Gastrocnemius medialis (tissue), 4 donors: ENCODE measurements at regions not wholly inside any gene's neighbourhood (a gene's known extent, or its start where the extent isn't known, plus 50 kb on each side); places are given as distances from the start of the nearest gene placed in this dataset.

Experiments
- ATAC-seq, 2 donors: fragments of 150-250 bp; one replicate each; pipeline ENCODE4 v1.9.1; 2016
- DNase-seq, 2 donors: peaks; one replicate each; pipeline ENCODE4 v3.0.0-alpha.2; 2019
- H3K27ac ChIP-seq, 4 donors: fragments of 200-600 bp; sonication (generic); 1 replicate in 1 of 4; 2 replicates in 3 of 4; pipeline ENCODE4 v1.5.1; 2016 to 2018; ENCODE audit warnings: mild to moderate bottlenecking in 2 of 4, moderate library complexity in 1 of 4
- H3K27me3 ChIP-seq, 3 donors: fragments of 200-600 bp; sonication (generic) in 2 of 3; 1 replicate in 1 of 3; 2 replicates in 2 of 3; pipeline versions ENCODE4 v1.5.1 to v1.6.0; 2016 to 2019; ENCODE audit warnings: mild to moderate bottlenecking in 1 of 3, moderate library complexity in 1 of 3
- H3K36me3 ChIP-seq, 2 donors: fragments of 200-600 bp; sonication (generic) in 1 of 2; one replicate each; pipeline ENCODE4 v1.5.1; 2017 to 2018
- H3K4me1 ChIP-seq, 2 donors: fragments of 200-600 bp; sonication (generic) in 1 of 2; one replicate each; pipeline ENCODE4 v1.5.1; 2016 to 2017; ENCODE audit warnings: mild to moderate bottlenecking in 2 of 2
- H3K4me3 ChIP-seq, 4 donors: fragments of 200-600 bp; sonication (generic) in 3 of 4; 1 replicate in 1 of 4; 2 replicates in 3 of 4; pipeline ENCODE4 v1.5.1; 2016 to 2019; ENCODE audit warnings: mild to moderate bottlenecking in 2 of 4
- H3K9me3 ChIP-seq, 3 donors: fragments of 200-600 bp; sonication (generic) in 2 of 3; 1 replicate in 1 of 3; 2 replicates in 2 of 3; pipeline ENCODE4 v1.5.1; 2016 to 2019
- CTCF ChIP-seq, 5 experiments: fragments of 450-650 bp in 3 of 5; fragments of 200-600 bp in 2 of 5; sonication (generic) in 2 of 5; IDR thresholded peaks in 4 of 5; conservative IDR thresholded peaks in 1 of 5; 1 replicate in 4 of 5; 2 replicates in 1 of 5; pipeline ENCODE4 v1.5.1; 2016 to 2019; ENCODE audit warnings: antibody characterized with exemption in 5 of 5, mild to moderate bottlenecking in 3 of 5, moderate library complexity in 3 of 5
- POLR2A ChIP-seq, 2 donors: fragments of 450-650 bp; IDR thresholded peaks; one replicate each; pipeline ENCODE4 v1.6.1; 2017; ENCODE audit warnings: antibody characterized with exemption in 2 of 2, mild to moderate bottlenecking in 2 of 2, moderate library complexity in 2 of 2
- in situ Hi-C, 4 donors: fragments of 200-750 bp; cut with MboI; loops; one replicate each; pipeline versions ENCODE4 v1.15.0 to v1.8.0; 2017; ENCODE audit warnings: low sequenced_read_pairs in 4 of 4
- intact Hi-C: fragments of 100-400 bp; cut with DNase I; formaldehyde crosslinking; loops from one replicate; pipeline ENCODE4 v1.15.1; 2023; ENCODE audit warnings: low total_unique reads

GRCh38 chr5:20266066-20266465 lies 278.1 kb upstream of the CDH18 start:
- Histone ChIP-seq H3K4me1 (no peaks in the 10 kb centered on the region), H3K36me3 (no peaks in the 10 kb centered on the region), H3K9me3 (no peaks in the 10 kb centered on the region), H3K27me3 (no peaks in the 10 kb centered on the region), H3K27ac (no peak overlapping the region), H3K4me3 (no peak overlapping the region)
- TF ChIP-seq POLR2A (IDR thresholded peaks at IDR 0.05): no peak
- no peak for TF ChIP-seq CTCF (IDR thresholded peaks at IDR 0.05 in 4 of 5, conservative IDR thresholded peaks at IDR 0.05 in 1 of 5)
- intact Hi-C loops: no loop called here
- in situ Hi-C loops: no loop called here
- no peak for DNase-seq
- ATAC-seq: no peak

GRCh38 chr5:20262896-20263295 lies 274.9 kb upstream of the CDH18 start:
- H3K4me3 ChIP-seq: no peak overlapping the region
- DNase-seq: no peak
- no peaks in the 10 kb centered on the region for H3K27me3 ChIP-seq
- intact Hi-C loops (no loop called here), in situ Hi-C loops (no loop called here)
- no peak for ATAC-seq
- H3K27ac ChIP-seq: no peak overlapping the region
- H3K9me3 ChIP-seq: no peaks in the 10 kb centered on the region
- TF ChIP-seq POLR2A (IDR thresholded peaks at IDR 0.05) (no peak), CTCF (IDR thresholded peaks at IDR 0.05 in 4 of 5, conservative IDR thresholded peaks at IDR 0.05 in 1 of 5) (no peak)
- no peaks in the 10 kb centered on the region for H3K4me1 ChIP-seq
- no peaks in the 10 kb centered on the region for H3K36me3 ChIP-seq

- Histone ChIP-seq H3K9me3 (no peaks in the 10 kb centered on the region), H3K27ac (no peak overlapping the region), H3K4me1 (no peaks in the 10 kb centered on the region), H3K27me3 (no peaks in the 10 kb centered on the region), H3K36me3 (no peaks in the 10 kb centered on the region), H3K4me3 (no peak overlapping the region)
- in situ Hi-C loops (no loop called here), intact Hi-C loops (no loop called here)
- ATAC-seq (no peak), DNase-seq (no peak)
- TF ChIP-seq CTCF (IDR thresholded peaks at IDR 0.05 in 4 of 5, conservative IDR thresholded peaks at IDR 0.05 in 1 of 5) (no peak), POLR2A (IDR thresholded peaks at IDR 0.05) (no peak)
Observed at GRCh38 chr5:20254748-20255147, 266.7 kb upstream of the CDH18 start.

GRCh38 chr5:20248118-20248517 lies 260.1 kb upstream of the CDH18 start:
- Histone ChIP-seq H3K9me3 (no peaks in the 10 kb centered on the region), H3K27me3 (no peaks in the 10 kb centered on the region), H3K27ac (no peak overlapping the region), H3K4me1 (no peaks in the 10 kb centered on the region), H3K36me3 (no peaks in the 10 kb centered on the region), H3K4me3 (no peak overlapping the region)
- in situ Hi-C loops: no loop called here
- intact Hi-C loops: no loop called here
- DNase-seq: no peak
- ATAC-seq: no peak
- no peak for TF ChIP-seq CTCF (IDR thresholded peaks at IDR 0.05 in 4 of 5, conservative IDR thresholded peaks at IDR 0.05 in 1 of 5)
- TF ChIP-seq POLR2A (IDR thresholded peaks at IDR 0.05): no peak

- in situ Hi-C loops (no loop called here), intact Hi-C loops (no loop called here)
- no peak for DNase-seq
- H3K9me3 ChIP-seq: no peaks in the 10 kb centered on the region
- TF ChIP-seq CTCF (IDR thresholded peaks at IDR 0.05 in 4 of 5, conservative IDR thresholded peaks at IDR 0.05 in 1 of 5) (no peak), POLR2A (IDR thresholded peaks at IDR 0.05) (no peak)
- H3K4me1 ChIP-seq: no peaks in the 10 kb centered on the region
- no peak overlapping the region for H3K4me3 ChIP-seq
- no peaks in the 10 kb centered on the region for H3K27me3 ChIP-seq
- no peak for ATAC-seq
- H3K27ac ChIP-seq: no peak overlapping the region
- no peaks in the 10 kb centered on the region for H3K36me3 ChIP-seq
Observed at GRCh38 chr5:20245432-20245974, 257.5 kb upstream of the CDH18 start.
